Heart left ventricle (tissue), 13 donors: ENCODE measurements at regions not wholly inside any gene's neighbourhood (a gene's known extent, or its start where the extent isn't known, plus 50 kb on each side); places are given as distances from the start of the nearest gene placed in this dataset.

ENCODE experiments used
- POLR2A ChIP-seq, 2 donors: fragments of 450-650 bp; IDR thresholded peaks; one replicate each; pipeline ENCODE4 v1.6.1; 2017; ENCODE audit warnings: antibody characterized with exemption in 2 of 2, mild to moderate bottlenecking in 2 of 2, moderate library complexity in 2 of 2
- TF ChIP-seq, protein P1 (sequence below), 12 donors: fragments of 200-600 bp; sonication (generic) in 4 of 12; IDR thresholded peaks; one replicate each; pipeline versions ENCODE4 v1.5.0 to v1.8.0; 2018 to 2022; ENCODE audit warnings: antibody characterized with exemption in 12 of 12, mild to moderate bottlenecking in 5 of 12
- donor health status: ischemic (EF 13 %, LVEDD 7.1; RV severe dilation, severe dysfunction).
- donor health status: DM: no; HTN: yes; CAD: no.
- donor health status: DM: no; HTN: no; CAD: no.
- donor health status: ischemic (EF 25% LVEDD 6.9; RV normal size, moderate dysfunction).
- donor health status: ischemic (EF 25% LVEDD 5.7; RV mildly dilated, moderate dysfunction).
- donor health status: ischemic (EF 35%, LVEDD 5.7; RV mildly dilated, moderate dysfunction).
- donor health status: nonischemic (EF 11% LVEDD 7.7; RV severe dilation, severe dysfunction).
- donor health status: DM: yes; HTN: yes; CAD: no.
- donor health status: PGD.
- donor health status: ischemic (EF 29% LVEDD 5.4; RV normal size, mild dysfunction).
- donor health status: nonischemic (EF 23%, LVEDD 6.1; RV moderate dilation, normal function).

DNA sequence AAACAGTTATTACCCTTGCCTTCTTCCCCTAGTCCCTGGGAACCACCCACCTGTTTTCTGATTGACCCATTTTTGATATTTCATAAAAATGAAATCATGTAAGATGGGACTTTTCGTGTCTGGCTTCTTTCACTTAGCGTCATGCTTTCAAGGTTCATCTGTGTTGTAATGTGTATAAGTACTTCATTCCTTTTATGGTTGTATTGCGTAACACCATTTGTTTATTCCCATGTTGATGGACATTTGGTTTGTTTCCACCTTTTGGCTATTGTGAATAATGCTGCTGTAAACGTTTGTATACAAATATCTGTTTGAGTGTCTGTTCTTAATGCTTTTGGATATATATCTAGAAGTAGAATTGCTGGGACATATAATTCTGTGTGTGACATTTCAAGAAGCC lies 650.1 kb upstream of the COX7C start:
- no peak for TF ChIP-seq POLR2A (IDR thresholded peaks at IDR 0.05)
- TF ChIP-seq, protein P1, sequence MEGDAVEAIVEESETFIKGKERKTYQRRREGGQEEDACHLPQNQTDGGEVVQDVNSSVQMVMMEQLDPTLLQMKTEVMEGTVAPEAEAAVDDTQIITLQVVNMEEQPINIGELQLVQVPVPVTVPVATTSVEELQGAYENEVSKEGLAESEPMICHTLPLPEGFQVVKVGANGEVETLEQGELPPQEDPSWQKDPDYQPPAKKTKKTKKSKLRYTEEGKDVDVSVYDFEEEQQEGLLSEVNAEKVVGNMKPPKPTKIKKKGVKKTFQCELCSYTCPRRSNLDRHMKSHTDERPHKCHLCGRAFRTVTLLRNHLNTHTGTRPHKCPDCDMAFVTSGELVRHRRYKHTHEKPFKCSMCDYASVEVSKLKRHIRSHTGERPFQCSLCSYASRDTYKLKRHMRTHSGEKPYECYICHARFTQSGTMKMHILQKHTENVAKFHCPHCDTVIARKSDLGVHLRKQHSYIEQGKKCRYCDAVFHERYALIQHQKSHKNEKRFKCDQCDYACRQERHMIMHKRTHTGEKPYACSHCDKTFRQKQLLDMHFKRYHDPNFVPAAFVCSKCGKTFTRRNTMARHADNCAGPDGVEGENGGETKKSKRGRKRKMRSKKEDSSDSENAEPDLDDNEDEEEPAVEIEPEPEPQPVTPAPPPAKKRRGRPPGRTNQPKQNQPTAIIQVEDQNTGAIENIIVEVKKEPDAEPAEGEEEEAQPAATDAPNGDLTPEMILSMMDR (IDR thresholded peaks at IDR 0.05), result no peak
